Activated naive CD4-positive, alpha-beta T cell treated with Interleukin-2 at 50 U/mL for 16 hours (primary cell): ENCODE measurements at regions not wholly inside any gene's neighbourhood (a gene's known extent, or its start where the extent isn't known, plus 50 kb on each side); places are given as distances from the start of the nearest gene placed in this dataset.
"Not testable (repeated sequence)": the region's sequence is repeated elsewhere in the genome, so short reads cannot be mapped to it uniquely, and the experiment has no call there.

Experiments used
- DNase-seq: peaks from one replicate; pipeline ENCODE4 v3.0.0-alpha.2; 2020

- no peak for DNase-seq
These were observed 348.9 kb downstream of the MATN1 start for GRCh38 chr1:30374400-30375070.

GRCh38 chr1:30373471-30374399 lies 349.6 kb downstream of the MATN1 start:
- DNase-seq, result no peak

- no peak for DNase-seq
These were observed 350.5 kb downstream of the MATN1 start for GRCh38 chr1:30372792-30373433.

GRCh38 chr1:30371888-30372791 lies 351.2 kb downstream of the MATN1 start:
- no peak for DNase-seq

- no peak for DNase-seq
These were observed 352.1 kb downstream of the MATN1 start for GRCh38 chr1:30371179-30371788.

GRCh38 chr1:30368651-30369240 lies 354.6 kb downstream of the MATN1 start:
- DNase-seq, result no peak

- no peak for DNase-seq
These were observed 356.5 kb downstream of the MATN1 start for GRCh38 chr1:30366911-30367310.

- DNase-seq, result no peak
These were observed 357.2 kb downstream of the MATN1 start for GRCh38 chr1:30366199-30366598.

- DNase-seq, result no peak
These were observed 357.8 kb downstream of the MATN1 start for GRCh38 chr1:30365596-30365995.

GRCh38 chr1:30363031-30363430 lies 360.4 kb downstream of the MATN1 start:
- DNase-seq, result no peak

GRCh38 chr1:30362603-30362990 lies 360.8 kb downstream of the MATN1 start:
- no peak for DNase-seq

GRCh38 chr1:30361890-30362602 lies 361.3 kb downstream of the MATN1 start:
- not testable (repeated sequence) for DNase-seq

- no peak for DNase-seq
These were observed 362.6 kb downstream of the MATN1 start for GRCh38 chr1:30360753-30361152.

GRCh38 chr1:30360281-30360680 lies 363.1 kb downstream of the MATN1 start:
- DNase-seq, result no peak

GRCh38 chr1:30359539-30360220 lies 363.7 kb downstream of the MATN1 start:
- DNase-seq, result no peak

GRCh38 chr1:30358500-30358899 lies 364.9 kb downstream of the MATN1 start:
- no peak for DNase-seq

GRCh38 chr1:30356839-30357238 lies 366.5 kb downstream of the MATN1 start:
- no peak for DNase-seq

GRCh38 chr1:30354410-30354809 lies 369.0 kb downstream of the MATN1 start:
- DNase-seq, result no peak

GRCh38 chr1:30353637-30354036 lies 369.7 kb downstream of the MATN1 start:
- DNase-seq, result no peak

- no peak for DNase-seq
These were observed 375.2 kb downstream of the MATN1 start for GRCh38 chr1:30348147-30348546.
